ENCODE measurements at regions not wholly inside any gene's neighbourhood (a gene's known extent, or its start where the extent isn't known, plus 50 kb on each side); places are given as distances from the start of the nearest gene placed in this dataset.

DNA sequence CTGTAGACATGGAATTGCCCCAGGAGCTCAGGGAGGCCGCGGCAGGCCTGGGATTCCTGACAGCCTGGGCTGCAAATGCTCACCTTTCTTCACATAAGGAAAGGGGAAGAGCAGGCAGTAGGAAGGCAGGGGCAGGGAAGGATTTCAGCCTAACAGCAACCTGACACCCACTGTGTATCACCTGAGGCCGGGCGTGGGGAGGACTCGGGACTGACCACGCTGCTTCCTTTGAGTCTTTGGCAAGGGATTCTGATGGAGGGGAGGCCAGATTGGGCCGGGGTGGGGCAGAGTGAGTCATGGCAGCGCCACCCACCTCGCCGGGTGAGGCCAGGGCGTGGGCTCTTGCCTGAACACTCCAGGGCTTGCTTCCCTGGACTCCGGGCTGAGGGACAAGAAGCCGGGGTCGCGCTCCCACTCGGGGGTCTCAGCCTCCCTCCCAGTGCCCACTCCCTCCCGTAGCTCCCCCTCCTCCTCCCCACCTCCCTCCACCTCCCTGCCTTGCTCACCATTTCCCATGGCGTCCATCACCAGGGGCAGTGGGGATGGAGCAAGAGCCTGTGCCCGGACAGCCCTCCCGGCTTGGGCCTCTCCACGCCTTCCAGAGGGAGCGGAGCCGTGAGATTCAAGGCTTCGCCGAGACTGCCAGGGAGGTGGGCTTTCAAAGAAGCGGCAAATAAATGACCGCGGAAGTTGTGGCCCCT, 247.9 kb upstream of the RTL1 start:
- DNase-seq, result no peak

GRCh38 chr14:101151927-101152305, 248.4 kb upstream of the RTL1 start:
- DNase-seq, result no peak

GRCh38 chr14:101152855-101153254, 249.3 kb upstream of the RTL1 start:
- DNase-seq, result no peak

GRCh38 chr14:101153691-101154090, 250.2 kb upstream of the RTL1 start:
- no peak for DNase-seq

DNA sequence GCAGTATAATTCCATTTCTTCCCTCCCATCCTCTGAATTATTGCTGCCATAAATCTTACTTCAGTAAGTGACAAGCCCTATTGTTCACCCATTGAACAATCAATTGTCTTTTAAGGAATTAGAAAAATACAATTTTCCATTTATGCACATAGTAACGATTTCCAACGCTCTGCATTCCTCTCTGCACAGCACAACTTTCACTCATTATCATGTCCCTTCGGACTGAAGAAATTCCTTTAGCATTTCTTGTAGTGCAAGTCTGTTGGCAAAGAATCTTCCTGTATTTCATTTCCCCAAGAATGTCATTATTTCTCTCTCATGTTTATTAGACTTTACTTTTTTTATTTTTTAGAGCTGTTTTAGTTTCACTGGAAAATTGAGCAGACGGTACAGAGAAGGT, 252.1 kb upstream of the RTL1 start:
- no peak for DNase-seq

DNA sequence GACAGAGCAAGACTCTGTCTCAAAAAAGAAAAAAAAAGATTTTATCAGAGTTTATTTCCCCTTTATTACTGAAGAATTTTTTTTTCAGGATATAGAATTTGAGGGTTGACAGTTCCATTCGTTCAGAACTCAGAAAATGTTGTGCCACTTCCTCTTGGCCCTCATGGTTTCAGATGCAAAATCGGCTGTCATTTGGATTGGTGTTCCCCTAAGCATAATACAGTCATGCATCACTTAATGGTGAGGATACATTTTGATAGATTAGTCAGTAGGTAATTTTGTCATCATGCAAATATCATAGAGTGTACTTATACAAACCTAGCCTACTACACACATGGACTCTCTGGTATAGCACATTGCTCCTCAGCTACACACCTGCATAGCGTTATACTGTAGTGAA, 263.9 kb upstream of the RTL1 start:
- DNase-seq, result no peak

- DNase-seq, result no peak
These were observed 265.7 kb upstream of the RTL1 start for GRCh38 chr14:101169267-101169666.

DNA sequence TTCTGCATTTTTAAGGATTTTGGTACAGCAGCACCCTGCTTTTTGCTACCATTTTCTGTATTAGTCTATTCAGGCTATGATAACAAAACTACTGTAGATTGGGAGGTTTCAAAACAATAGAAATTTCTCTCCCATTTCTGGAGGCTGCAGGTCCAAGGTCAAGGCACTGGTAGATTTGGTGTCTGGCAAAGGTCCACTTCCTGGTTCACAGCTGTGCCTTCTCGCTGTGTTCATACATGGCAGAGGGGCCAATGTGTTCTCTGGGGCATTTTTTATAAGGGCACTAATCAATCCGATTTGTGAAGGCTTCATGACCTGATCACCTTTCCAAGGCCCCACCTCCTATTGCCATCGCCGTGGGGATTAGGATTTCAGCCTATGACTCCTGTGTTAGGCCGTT, 268.1 kb upstream of the RTL1 start:
- DNase-seq, result no peak

DNA sequence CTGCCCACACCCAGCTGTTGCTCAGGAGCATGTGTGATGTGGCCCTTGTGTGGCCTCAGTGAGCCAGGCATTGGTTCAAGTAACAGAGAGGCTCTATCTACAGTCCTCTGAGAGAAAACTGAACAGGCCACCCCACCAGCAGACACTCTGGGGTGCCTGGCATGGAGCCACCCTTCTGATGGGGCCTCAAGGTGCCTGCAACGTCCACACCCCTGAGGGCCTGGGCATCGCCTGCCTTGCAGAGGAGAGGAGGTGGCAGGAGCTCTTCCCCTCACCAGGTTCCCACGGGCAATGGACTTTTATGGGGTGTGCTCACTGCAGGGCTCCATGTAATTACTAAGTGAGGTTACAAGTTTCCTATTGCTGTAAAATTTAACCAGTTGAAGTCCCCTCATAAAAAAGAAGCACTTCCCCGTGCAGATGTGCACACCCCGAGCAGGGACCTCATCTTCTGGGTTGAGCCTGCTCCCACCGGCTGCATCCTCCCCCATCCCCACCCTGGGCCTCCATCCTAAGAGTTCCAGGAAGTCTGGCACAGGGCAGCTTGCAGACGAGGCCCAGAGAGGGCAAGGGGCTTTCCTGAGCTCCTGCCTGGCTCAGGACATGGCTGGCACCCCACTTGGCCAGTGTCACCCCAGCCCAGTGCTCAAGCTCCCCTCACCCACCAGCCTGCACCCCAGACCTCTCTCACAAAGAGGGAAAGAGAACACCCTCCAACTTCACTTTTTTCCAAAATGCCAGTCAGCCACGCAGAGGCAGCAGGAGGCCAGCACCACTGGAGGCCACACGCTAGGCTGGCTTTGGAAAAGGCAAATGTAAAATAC, 270.4 kb upstream of the RTL1 start:
- DNase-seq, result no peak

DNA sequence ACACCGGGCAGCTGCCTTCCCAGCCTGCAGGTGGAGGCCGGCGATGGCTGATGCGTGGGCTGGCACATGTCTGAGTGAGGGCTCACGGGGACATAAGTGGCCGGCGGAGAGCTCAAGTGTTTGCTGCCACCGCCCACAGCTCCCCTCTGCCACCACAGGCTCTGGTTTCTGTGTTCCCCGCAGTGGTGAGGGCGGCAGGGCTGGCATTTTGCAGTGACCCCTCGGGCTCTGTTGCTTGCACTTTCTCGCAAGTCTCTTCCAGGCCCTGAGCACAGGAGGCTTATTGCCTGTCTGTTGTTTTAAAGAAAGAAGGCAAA, 271.0 kb upstream of the RTL1 start:
- no peak for DNase-seq

DNA sequence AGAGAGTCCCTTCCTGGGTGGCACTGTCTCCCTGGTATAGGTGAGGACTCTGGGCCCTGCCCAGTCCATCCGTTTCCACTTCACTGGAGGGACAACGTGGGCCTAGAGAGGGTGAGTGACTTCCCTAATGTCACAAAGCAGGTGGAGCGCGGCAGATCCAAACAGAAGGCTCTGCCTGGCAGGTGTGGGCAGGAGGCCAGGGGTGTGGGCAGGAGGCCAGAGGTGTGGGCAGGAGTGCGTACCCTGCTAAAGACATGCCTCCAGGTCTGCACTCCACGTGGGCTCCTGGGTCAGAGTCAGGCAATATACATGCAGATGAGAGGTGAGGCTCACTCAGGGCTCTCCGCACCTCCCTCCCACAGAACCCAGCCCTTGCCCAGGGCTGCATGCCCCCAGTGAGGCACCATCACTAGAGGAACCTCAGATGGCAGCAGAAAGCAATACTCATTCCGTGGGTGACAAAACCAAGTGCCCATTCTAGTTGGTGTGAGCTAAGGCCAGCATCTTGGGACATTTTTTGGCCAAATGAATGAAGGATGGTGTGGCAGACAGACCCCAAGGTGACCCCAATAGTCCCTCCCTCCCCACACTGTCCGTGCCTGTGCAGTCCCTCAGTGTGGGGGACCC, 271.6 kb upstream of the RTL1 start:
- no peak for DNase-seq

DNA sequence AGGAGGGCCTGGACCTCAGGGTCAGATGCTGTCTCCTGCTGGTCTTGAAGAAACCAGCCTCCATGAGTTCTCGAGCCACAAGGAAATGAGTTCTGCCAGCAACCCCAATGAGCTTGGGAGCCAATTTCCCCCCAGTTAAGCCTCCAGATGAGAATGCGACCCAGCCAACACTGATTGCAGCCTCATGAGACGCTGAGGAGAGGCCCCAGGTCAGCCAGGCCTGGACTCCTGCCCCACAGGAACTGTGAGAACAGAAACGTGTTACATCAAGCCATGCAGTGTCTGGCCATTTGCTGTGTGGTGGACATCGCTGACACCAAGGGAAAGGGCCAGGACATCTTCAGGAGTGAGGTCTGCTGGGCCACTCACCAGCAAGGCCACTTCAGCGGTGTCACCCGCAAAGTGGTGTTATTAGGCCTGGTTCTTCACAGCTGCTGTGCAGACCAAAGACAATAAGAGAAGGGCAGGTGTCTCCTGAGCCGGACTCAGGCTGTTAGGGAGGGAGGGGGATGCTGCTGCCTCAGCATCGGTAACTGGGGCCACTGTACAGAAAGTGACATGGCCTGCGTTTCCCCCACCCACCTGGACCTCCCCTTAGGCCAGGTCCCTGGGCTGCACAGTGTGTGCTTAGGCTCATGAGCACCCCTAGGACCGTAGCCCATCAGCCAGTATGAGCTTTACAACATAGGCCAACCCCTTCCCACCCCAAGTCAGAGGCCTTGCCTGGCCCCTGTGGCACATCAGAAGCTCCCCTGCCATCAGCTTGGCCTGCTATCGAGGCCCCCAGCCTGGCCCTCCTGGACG, 272.4 kb upstream of the RTL1 start:
- no peak for DNase-seq

GRCh38 chr14:101176535-101177205, 273.1 kb upstream of the RTL1 start:
- DNase-seq, result no peak

DNA sequence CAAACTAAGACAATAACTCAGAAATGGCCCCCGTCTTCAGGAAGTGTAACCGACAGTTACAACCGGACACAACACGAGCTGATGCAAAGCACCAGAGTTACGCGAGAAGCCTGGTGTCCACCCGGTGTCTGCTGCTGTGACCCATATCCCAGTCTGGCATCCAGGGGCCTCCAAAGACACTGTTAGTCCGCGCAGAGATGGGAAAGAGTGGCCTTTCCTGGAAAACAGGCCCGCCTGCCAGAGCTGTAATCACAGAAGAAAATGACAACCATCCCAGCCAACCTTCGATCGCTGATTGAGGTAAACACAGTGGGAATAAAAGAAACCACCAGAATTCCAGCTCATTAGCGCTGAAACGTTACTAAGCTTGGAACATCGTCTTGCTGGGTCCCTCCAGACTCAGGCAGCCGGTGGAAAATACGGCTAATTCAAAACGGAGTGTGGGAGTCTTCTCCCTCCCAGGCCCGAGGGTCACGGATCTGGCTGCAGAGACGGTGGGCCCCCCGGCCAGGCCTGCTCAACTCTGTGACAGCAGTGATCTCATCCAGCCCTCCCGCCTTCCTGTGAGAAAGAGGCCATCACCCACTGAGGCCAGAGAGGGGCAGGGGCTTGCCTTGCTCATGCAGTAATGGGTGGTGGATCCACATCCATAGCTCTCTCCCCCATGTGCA, 273.9 kb upstream of the RTL1 start:
- no peak for DNase-seq

DNA sequence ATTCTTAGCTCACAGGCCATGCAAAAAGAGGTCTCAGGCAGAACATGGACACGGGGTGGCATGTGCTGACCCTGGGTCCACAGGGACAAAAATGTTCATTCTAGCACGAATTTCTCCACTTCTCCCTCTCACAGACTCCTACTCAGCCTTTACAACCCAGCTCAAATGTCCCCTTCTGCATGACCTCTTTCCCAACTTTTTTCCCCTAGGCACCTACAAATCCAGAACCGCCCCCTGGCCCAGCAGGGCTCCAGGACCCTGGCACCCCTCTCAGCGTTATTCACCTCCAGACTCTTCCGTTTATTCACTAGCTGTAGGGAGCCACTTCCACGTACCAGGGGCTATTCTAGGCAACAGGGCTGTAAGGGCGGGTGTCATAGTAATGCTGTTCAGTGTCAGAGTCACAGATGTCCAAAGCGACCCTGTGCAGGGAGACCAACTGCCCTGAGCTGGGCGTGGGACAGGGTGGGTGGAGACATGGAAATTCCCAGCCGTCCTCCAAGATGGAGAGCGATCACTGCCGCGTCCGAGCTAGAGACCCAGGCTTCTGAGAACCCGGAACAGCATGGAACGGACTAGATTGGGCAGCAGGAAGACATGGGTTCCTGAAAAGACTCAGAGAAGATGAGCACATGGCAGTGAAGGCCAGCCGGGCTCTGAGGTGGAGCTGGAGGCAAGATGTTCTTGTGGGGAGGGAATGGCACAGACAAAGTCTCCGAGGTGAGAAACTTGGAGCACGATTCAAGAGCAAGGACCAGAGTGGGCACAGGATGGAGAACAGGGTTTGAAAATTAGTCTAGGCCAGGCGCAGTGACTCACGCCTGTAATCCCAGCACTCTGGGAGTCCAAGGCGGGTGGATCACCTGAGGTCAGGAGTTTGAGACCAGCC, 274.9 kb upstream of the RTL1 start:
- no peak for DNase-seq

GRCh38 chr14:101179691-101180211, 276.2 kb upstream of the RTL1 start:
- no peak for DNase-seq

DNA sequence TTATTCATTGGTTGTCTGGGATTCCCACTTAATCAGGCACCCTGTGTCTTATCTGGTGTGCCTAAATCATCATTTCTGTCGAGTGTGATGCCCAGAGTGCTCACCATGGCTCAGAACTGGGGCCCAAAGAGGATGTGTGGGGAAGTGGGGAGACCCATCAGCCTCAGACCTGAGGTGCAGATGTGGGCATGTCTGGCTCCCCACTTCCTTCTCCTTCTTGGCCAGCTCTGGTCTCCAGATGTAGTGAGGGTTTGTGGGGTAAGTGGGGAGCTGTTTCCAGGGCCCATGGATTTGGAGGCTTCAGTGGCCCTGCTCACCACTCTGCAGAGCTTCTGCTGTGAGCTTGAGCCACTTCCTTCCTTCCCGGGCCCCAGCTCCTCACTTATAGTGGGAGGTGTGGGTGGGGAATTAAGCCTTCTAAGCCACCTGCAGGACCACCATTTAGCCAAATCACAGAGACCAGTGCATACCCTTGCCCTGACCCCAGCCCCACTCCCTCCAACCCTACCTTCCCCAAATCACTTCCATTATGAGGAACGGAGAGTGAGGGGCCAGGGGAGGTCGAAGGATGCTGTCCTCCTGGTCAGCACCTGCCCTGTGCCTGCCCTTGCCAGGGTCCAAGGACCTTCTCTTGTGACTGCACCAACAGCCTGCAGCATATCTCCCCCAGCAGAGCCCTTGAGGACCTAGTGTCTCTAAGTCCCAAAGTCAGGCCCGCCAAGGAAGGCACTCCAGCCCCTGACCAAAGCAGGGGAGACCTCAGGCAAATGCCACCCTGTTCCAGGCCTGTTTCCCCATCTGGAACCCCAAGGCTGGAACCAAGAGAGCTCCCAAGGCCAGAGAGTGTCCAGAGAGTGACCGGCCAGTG, 278.2 kb upstream of the RTL1 start:
- DNase-seq, result no peak

DNA sequence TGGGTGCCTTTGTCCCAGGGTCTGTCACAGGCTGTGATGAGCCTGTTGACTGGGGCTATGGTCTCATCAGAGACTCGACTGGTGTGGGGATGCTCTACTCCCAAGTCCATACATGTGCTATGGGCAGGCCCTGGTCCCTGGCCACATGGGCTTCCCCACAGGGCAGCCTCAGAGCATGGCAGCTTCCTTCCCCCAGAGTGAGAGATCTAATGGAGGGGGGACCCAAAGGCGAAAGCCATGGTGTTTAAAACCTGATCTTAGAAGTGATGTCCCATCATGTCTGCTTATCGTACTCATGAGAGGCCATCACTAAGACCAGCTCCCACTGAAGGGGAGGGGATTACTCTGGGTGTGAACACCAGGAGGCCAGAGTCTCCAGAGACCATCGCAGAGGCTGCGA, 279.0 kb upstream of the RTL1 start:
- DNase-seq, result no peak

DNA sequence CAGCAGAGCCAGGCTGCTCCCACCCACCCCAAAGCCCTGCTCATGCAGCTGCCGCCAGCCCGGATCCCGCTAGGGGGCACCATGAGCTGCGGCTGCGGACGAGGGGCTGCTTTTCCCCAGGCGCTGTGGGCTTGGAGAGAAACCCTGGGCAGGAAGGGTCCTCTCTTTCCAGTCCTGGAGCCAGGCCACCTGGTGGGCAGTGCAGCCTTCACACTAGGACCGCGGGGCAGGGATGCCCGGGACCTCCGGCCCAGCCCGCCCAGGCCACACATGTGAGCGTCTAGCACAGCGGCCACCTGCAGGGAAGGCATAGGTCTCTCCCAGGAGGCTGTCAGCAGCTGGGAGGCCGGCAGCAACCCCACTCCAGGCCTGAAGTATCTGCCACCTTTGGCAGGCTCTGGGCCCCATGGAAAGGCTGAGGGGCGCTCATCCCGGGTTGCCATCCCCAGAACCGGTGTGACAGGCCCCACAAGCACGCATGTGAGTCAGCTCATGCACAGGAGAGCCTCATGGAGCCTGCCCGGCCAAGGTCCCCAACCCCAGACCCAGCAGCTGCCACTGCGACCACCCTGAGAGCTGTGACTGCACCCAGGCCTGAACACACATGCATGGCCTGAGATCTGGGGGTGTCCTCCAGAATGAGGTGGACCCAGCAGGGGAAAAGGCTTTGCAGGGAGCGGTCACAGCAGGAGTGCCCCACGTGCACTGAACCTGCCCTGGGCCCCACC, 280.0 kb upstream of the RTL1 start:
- no peak for DNase-seq
